RWPE1 (cell line): ENCODE measurements at regions not wholly inside any gene's neighbourhood (a gene's known extent, or its start where the extent isn't known, plus 50 kb on each side); places are given as distances from the start of the nearest gene placed in this dataset.

Experiments used
- CTCF ChIA-PET: fragments of 350-600 bp; sonication (Branson Sonifier 250); formaldehyde crosslinking; extraction: SDS; loops from one replicate; lab custom pipeline; 2021; lab: Yijun Ruan, JAX
- POLR2A ChIA-PET: fragments of 400-600 bp; formaldehyde crosslinking; extraction: SDS; loops from one replicate; lab custom pipeline; 2020; ENCODE audit warnings: antibody characterized with exemption; ENCODE audit not compliant: low non-redundant PET; lab: Yijun Ruan, JAX
- DNase-seq: peaks from one replicate; pipeline ENCODE4 v3.0.0; 2012; ENCODE audit warnings: low spot score
- H3K27ac ChIP-seq: fragments of 450-650 bp; 2 replicates; pipeline ENCODE4 v1.5.1; 2017
- TF ChIP-seq, protein P1 (sequence below): fragments of 450-650 bp; conservative IDR thresholded peaks from 2 replicates; pipeline ENCODE4 v1.5.1; 2017; ENCODE audit warnings: low read depth, mild to moderate bottlenecking

DNA sequence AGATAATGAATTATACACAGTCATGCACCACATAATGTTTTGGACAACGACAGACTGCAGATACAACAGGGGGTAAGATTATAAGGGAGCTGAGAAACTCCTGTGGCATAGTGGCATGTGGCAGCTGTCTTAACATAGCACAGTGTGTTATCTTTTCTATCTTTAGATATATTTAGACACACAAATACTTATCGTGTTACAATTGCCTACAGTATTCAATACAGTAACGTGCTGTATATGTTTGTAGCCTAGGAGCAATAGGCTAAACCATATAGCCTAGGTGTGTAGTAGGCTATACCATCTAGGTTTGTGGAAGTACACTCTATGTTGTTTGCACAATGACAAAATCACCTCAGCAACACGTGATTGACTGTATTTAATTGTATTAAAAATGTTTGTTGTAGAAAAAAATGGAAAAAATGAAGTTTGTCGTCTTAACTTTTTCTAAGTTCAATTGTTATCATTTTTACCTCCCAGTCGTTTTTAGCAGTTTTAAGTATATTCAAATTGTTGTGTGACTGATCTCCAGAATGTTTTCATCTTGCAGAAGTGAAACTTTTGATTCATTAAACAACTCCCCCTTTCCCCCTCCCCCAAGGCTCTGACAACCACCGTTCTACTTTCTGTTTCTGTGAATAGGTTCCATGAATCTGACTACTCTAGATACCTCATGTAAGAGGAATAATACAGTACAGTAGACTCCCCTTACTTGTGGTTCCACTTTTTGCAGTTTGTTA lies 351.0 kb upstream of the B3GALT2 start:
- ChIA-PET POLR2A (no interaction called here), CTCF (no interaction called here)
- TF ChIP-seq, protein P1, sequence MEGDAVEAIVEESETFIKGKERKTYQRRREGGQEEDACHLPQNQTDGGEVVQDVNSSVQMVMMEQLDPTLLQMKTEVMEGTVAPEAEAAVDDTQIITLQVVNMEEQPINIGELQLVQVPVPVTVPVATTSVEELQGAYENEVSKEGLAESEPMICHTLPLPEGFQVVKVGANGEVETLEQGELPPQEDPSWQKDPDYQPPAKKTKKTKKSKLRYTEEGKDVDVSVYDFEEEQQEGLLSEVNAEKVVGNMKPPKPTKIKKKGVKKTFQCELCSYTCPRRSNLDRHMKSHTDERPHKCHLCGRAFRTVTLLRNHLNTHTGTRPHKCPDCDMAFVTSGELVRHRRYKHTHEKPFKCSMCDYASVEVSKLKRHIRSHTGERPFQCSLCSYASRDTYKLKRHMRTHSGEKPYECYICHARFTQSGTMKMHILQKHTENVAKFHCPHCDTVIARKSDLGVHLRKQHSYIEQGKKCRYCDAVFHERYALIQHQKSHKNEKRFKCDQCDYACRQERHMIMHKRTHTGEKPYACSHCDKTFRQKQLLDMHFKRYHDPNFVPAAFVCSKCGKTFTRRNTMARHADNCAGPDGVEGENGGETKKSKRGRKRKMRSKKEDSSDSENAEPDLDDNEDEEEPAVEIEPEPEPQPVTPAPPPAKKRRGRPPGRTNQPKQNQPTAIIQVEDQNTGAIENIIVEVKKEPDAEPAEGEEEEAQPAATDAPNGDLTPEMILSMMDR, result no peak
- no peak overlapping the region for H3K27ac ChIP-seq
- DNase-seq, result no peak

DNA sequence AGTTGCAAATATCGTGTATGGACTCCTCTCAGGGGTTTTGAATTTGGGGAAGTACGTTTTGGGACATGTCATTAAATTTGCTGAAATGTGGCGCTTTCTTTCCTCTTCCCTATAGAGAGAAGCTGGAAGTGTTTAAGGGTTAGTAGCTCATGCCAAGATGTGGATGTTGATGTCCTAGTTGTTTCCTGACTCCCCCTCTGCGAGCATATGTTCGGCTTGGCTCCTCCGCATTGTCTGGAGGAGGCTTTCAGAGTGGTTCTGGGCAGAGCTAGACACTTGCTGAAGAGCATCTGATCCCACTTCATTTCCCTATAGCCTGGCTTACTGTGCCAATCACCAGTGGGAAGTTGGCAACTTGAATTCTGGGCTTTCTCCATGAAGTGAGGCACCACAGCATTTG lies 347.4 kb upstream of the B3GALT2 start:
- H3K27ac ChIP-seq, result no peak overlapping the region
- ChIA-PET POLR2A (no interaction called here), CTCF (no interaction called here)
- no peak for DNase-seq
- TF ChIP-seq, protein P1, result no peak

DNA sequence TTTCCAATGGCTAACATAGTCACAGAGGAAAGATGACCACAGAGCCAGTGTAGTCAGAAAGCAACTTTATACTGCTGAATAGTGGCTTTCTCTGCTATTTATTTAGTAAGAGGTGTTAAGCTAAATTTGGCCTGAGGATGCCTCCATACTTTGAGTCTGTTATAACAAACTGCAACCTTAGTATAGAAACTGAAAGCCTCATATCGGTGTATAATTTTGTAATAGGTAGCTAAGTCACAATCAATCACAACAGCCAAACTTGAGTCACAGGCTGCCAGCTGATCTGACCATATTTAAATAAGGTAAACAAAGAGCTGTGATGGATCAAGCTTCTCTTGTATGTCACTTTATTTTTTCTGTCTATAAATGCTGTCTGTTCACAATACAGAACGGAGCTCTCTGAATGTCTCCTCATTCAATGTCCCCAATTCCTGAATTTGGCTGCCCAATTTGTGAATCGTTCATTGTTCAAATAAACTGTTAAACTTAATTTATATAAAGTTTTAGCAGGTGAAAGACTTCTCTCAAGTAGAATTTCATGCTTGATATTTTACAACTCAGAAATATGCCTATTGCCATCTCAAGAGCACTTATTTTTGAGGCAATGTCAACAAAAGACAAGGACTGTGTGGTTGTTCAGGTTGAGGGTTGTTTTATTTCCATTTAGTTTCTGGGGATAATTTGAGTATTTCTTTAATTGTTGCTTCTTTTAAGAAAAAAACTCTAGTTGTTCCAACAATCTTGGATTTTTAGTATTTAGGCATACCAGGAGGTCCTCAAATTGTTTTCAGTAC lies 339.7 kb upstream of the B3GALT2 start:
- no peak for DNase-seq
- TF ChIP-seq, protein P1, result no peak
- CTCF ChIA-PET, result interaction anchor here (0.6 kb wide), 1 partner anchor 861 kb away, joined by 3 read pairs; no protein-coding TSS in a partner anchor
- H3K27ac ChIP-seq, result no peak overlapping the region
- POLR2A ChIA-PET, result no interaction called here

DNA sequence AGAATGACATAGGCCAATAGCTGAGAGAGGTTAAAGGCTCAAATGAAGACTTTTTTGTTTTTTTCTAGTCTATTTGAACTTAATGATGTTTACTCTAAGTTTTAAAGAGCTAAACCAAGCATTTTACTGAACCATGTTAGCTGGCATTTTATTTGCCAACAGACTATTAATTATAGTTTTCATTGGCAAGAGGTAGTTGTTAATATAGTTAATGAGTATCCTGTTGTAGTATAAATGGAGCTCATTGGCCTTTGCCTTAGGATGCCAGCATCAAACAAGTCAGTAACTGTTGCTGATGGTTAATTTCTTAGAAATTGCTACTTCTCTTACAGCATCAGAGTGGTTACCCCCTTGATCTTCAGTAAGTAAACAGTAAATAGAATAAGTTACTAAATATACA lies 339.0 kb upstream of the B3GALT2 start:
- TF ChIP-seq, protein P1, result no peak
- H3K27ac ChIP-seq, result no peak overlapping the region
- ChIA-PET POLR2A (no interaction called here), CTCF (interaction anchor here (0.6 to 0.9 kb wide), 2 partner anchors 29 to 862 kb away, joined by 3 read pairs; no protein-coding TSS in a partner anchor)
- no peak for DNase-seq

DNA sequence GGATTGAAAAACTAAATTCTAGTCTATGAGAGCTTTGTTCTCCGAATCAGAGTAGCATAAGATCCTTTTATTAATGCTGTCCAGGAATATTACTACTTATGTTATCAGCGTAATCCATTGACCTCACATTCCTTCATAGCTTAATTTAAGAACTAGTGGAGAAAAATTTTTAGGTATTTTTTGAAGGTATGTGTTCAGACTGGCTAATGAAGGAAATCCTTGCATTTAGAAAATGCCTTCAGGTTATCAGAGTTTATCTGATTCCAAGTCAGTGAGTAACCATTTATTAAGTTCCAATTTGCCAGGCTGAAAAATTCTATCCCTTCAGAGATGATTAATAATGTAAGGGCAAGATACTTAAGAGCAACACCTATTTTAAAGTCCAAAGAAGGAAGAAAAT lies 338.2 kb upstream of the B3GALT2 start:
- CTCF ChIA-PET, result interaction anchor here (0.9 kb wide), 1 partner anchor 28 kb away, joined by 3 read pairs; no protein-coding TSS in a partner anchor
- POLR2A ChIA-PET, result no interaction called here
- no peak overlapping the region for H3K27ac ChIP-seq
- TF ChIP-seq, protein P1, result no peak
- no peak for DNase-seq

DNA sequence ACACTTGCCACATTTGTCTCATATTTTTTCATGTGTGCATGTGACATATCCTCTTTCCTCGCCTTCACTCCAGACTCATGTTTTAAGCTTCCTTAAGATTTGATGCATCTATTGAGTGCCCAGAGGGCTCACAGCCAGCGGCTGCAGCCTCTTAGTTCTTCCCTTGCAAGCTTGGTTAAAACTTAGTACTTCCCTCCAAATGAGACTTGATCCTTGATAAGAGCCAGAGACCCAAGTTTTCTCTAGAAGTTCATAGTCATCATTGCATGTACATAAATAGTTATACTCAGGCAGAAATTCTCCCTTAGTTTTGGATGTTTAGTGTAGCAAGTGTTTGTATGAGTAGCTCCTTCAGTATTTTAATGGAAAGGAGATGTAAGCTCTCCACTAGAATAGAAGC lies 337.6 kb upstream of the B3GALT2 start:
- TF ChIP-seq, protein P1, result no peak
- CTCF ChIA-PET, result no interaction called here
- POLR2A ChIA-PET, result no interaction called here

More for the DNA sequence above, 337.6 kb upstream of the B3GALT2 start:
- no peak for DNase-seq
- no peak overlapping the region for H3K27ac ChIP-seq
